ENCODE measurements at regions not wholly inside any gene's neighbourhood (a gene's known extent, or its start where the extent isn't known, plus 50 kb on each side); places are given as distances from the start of the nearest gene placed in this dataset.

DNA sequence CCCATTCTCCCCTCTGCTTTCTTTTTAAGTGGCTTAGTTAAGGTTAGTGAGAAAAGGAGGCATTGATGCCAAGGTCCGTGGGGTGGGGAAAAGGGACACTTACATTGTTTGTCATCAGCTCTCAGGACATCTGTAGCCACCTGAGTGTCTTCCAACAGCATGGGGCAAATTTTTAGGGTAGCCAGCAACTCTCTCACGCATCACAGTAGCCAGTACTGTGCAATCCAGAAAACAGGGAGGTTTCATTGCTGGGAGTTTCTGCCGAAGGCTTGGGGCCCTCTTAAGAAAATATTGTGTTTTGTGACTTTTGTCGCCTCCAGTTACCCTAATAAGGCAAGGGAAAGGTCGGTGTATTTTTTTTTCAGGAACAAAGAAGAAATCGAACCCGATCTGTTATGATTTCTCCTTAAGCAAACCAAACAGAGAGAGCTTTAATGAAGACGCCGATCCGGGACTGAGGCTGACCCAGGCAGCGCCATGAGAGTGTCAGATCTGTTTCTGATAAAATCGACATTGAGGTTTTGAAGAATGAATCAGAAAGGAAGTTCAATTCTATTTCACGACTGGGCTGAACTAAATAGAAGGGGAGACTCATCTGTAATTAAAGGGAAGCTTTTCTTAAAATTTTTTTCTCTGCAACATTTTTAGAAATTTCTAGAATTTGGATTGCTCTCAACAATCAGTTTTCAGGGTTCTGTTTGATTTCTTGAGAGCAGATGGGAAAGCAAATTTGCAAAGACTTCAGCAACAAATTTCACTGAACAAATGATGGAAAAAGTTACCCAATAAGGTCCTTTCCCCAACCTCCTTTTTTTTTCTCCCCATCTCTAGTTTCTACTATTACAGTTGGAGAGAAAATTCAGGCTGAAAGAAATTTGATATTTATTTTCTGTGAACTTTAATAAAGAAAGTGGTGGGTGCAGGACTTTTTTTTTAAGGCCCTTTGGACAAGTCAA lies 144.7 kb upstream of the IRX3 start:
- Histone ChIP-seq H3K4me3 (ENCODE audit: low read depth, low read length) (no peak overlapping the region), H3K36me3 (ENCODE audit: control insufficient read depth, insufficient read depth, low read length) (no peaks in the 10 kb centered on the region), H3K27me3 (ENCODE audit: control insufficient read depth, insufficient read depth, low read length) (0 out of 2 replicates have a peak, but pooled peaks cover 3% of the 10 kb centered on the region)
- CTCF ChIA-PET: interaction anchor here (0.6 to 1.2 kb wide), 2 partner anchors 12 to 21 kb away, joined by 3 read pairs; no protein-coding TSS in a partner anchor
- POLR2A ChIA-PET: interaction anchor here (0.6 kb wide), 1 partner anchor 497 kb away, joined by 3 read pairs; no protein-coding TSS in a partner anchor
- TF ChIP-seq CTCF (IDR thresholded peaks at IDR 0.05; ENCODE audit: insufficient read depth, low read depth, low read length): no peak
- peak; percentile 12 for DNase-seq (ENCODE audit: low read depth)

- peaks cover 3% of the 10 kb centered on the region; the same call in 1 of the 2 replicates for H3K27me3 ChIP-seq (ENCODE audit: control insufficient read depth, insufficient read depth, low read length)
- DNase-seq (ENCODE audit: low read depth): peak; percentile 84
- no peaks in the 10 kb centered on the region for H3K36me3 ChIP-seq (ENCODE audit: control insufficient read depth, insufficient read depth, low read length)
- ChIA-PET CTCF (interaction anchor here (0.6 to 1.2 kb wide), 2 partner anchors 13 to 22 kb away, joined by 3 read pairs; no protein-coding TSS in a partner anchor), POLR2A (interaction anchor here (0.6 kb wide), 1 partner anchor 14 kb away, joined by 3 read pairs; no protein-coding TSS in a partner anchor)
- no peak overlapping the region for H3K4me3 ChIP-seq (ENCODE audit: low read depth, low read length)
- no peak for TF ChIP-seq CTCF (IDR thresholded peaks at IDR 0.05; ENCODE audit: insufficient read depth, low read depth, low read length)
These were observed 144.0 kb upstream of the IRX3 start for GRCh38 chr16:54430491-54431030.

DNA sequence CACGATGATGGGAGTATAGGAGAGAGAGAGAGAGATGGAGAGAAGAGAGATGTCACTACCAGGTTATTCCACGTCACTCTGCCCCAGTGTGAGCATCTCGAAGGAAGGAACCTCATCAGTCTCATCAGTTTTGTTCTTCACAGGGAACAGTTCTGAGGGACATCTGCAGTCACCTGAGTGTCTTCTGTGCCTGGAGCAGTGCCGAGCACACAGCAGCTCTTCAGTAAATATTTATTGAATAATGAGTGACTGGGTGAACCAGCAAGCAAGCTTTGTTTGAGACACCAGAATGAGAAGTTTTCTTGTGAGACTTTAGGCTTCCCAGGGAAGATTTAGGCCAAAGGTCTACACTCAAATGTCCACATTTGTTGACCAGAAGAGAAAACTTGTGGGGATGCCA lies 142.4 kb upstream of the IRX3 start:
- no peak overlapping the region for H3K4me3 ChIP-seq (ENCODE audit: low read depth, low read length)
- TF ChIP-seq CTCF (IDR thresholded peaks at IDR 0.05; ENCODE audit: insufficient read depth, low read depth, low read length): no peak
- DNase-seq (ENCODE audit: low read depth): no peak
- CTCF ChIA-PET: no interaction called here
- H3K36me3 ChIP-seq (ENCODE audit: control insufficient read depth, insufficient read depth, low read length): no peaks in the 10 kb centered on the region
- no peaks in the 10 kb centered on the region; the same call in 1 of the 2 replicates for H3K27me3 ChIP-seq (ENCODE audit: control insufficient read depth, insufficient read depth, low read length)
- POLR2A ChIA-PET: no interaction called here

- CTCF ChIA-PET: interaction anchor here (1.6 kb wide), 1 partner anchor 13 kb away, joined by 4 read pairs; no protein-coding TSS in a partner anchor
- Histone ChIP-seq H3K4me3 (ENCODE audit: low read depth, low read length) (no peak overlapping the region), H3K36me3 (ENCODE audit: control insufficient read depth, insufficient read depth, low read length) (no peaks in the 10 kb centered on the region), H3K27me3 (ENCODE audit: control insufficient read depth, insufficient read depth, low read length) (no peaks in the 10 kb centered on the region; the same call in 1 of the 2 replicates)
- POLR2A ChIA-PET: no interaction called here
- DNase-seq (ENCODE audit: low read depth): no peak
- TF ChIP-seq CTCF (IDR thresholded peaks at IDR 0.05; ENCODE audit: insufficient read depth, low read depth, low read length): no peak
These were observed 139.9 kb upstream of the IRX3 start for GRCh38 chr16:54426553-54426849.

Measured in BJ (cell line).